Smooth muscle cell (in vitro differentiated cells): ENCODE measurements at regions not wholly inside any gene's neighbourhood (a gene's known extent, or its start where the extent isn't known, plus 50 kb on each side); places are given as distances from the start of the nearest gene placed in this dataset.

Experiments
- DNase-seq: peaks from one replicate; lab custom pipeline; 2025; ENCODE audit not compliant: unreplicated experiment; lab: John Stamatoyannopoulos, UW
- H2AFZ ChIP-seq: fragments of 200-600 bp; sonication (generic); 2 replicates; pipeline ENCODE4 v1.6.0; 2016; ENCODE audit warnings: antibody characterized with exemption, low read depth, mild to moderate bottlenecking
- H3F3A ChIP-seq: fragments of 200-600 bp; sonication (generic); 2 replicates; pipeline ENCODE4 v1.6.0; 2017; ENCODE audit warnings: antibody characterized with exemption, low read depth
- H3K27ac ChIP-seq: fragments of 200-600 bp; sonication (generic); 2 replicates; pipeline ENCODE4 v1.5.1; 2016; ENCODE audit warnings: low read depth, mild to moderate bottlenecking
- H3K27me3 ChIP-seq: fragments of 200-600 bp; sonication (generic); 2 replicates; pipeline ENCODE4 v1.6.1; 2016; ENCODE audit warnings: low read depth, mild to moderate bottlenecking
- H3K36me3 ChIP-seq: fragments of 200-600 bp; sonication (generic); 2 replicates; pipeline ENCODE4 v1.5.1; 2016; ENCODE audit warnings: low read depth
- H3K4me1 ChIP-seq: fragments of 200-600 bp; sonication (generic); 2 replicates; pipeline ENCODE4 v1.5.1; 2016; ENCODE audit warnings: low read depth
- H3K4me2 ChIP-seq: fragments of 200-600 bp; sonication (generic); 2 replicates; pipeline ENCODE4 v1.6.0; 2016; ENCODE audit warnings: mild to moderate bottlenecking
- H3K4me3 ChIP-seq: fragments of 200-600 bp; sonication (generic); 2 replicates; pipeline ENCODE4 v1.5.1; 2016; ENCODE audit warnings: mild to moderate bottlenecking
- H3K79me2 ChIP-seq: fragments of 200-600 bp; sonication (generic); 2 replicates; pipeline ENCODE4 v1.6.0; 2016; ENCODE audit warnings: low read depth, mild to moderate bottlenecking
- H3K9ac ChIP-seq: fragments of 200-600 bp; sonication (generic); 2 replicates; pipeline ENCODE4 v1.6.0; 2016; ENCODE audit warnings: low read depth
- H3K9me3 ChIP-seq: fragments of 200-600 bp; sonication (generic); replicated peaks from 2 replicates; pipeline ENCODE4 v1.5.1; 2016; ENCODE audit warnings: low read depth
- H4K20me1 ChIP-seq: fragments of 200-600 bp; sonication (generic); 2 replicates; pipeline ENCODE4 v1.6.0; 2016; ENCODE audit warnings: low read depth
- CTCF ChIP-seq: fragments of 200-600 bp; sonication (generic); IDR thresholded peaks from 2 replicates; pipeline ENCODE4 v1.5.1; 2017; ENCODE audit warnings: borderline replicate concordance, mild to moderate bottlenecking, antibody characterized with exemption; ENCODE audit not compliant: insufficient read depth, poor library complexity, severe bottlenecking
- WGBS: methylation state at CpG from one replicate; pipeline ENCODE4 v1.1.7; 2016; ENCODE audit warnings: low lambda C conversion rate; 5-methylcytosine and 5-hydroxymethylcytosine counted together

- 81% methylated on average over 4 of the region's 4 CpGs for WGBS
- no peak overlapping the region for H3K4me3 ChIP-seq
- H3K9ac ChIP-seq: no peak overlapping the region
- H3K4me1 ChIP-seq: no peaks in the 10 kb centered on the region
- no peak overlapping the region for H2AFZ ChIP-seq
- no peaks in the 10 kb centered on the region for H3K79me2 ChIP-seq
- DNase-seq: no peak
- no peak overlapping the region for H3K27ac ChIP-seq
- no peaks in the 10 kb centered on the region for H4K20me1 ChIP-seq
- no peaks in the 10 kb centered on the region for H3F3A ChIP-seq
- H3K9me3 ChIP-seq: no peaks in the 10 kb centered on the region
- H3K4me2 ChIP-seq: no peak overlapping the region
- no peaks in the 10 kb centered on the region for H3K36me3 ChIP-seq
- no peaks in the 10 kb centered on the region for H3K27me3 ChIP-seq
- TF ChIP-seq CTCF: no peak
Observed at GRCh38 chr3:76841747-76842146, 198.2 kb upstream of the ROBO2 start.

- Histone ChIP-seq H3K9ac (no peak overlapping the region), H3K4me2 (no peak overlapping the region), H4K20me1 (no peaks in the 10 kb centered on the region), H3K27me3 (no peaks in the 10 kb centered on the region), H2AFZ (no peak overlapping the region), H3F3A (no peaks in the 10 kb centered on the region), H3K4me1 (no peaks in the 10 kb centered on the region), H3K36me3 (no peaks in the 10 kb centered on the region), H3K9me3 (no peaks in the 10 kb centered on the region), H3K27ac (no peak overlapping the region), H3K4me3 (no peak overlapping the region), H3K79me2 (no peaks in the 10 kb centered on the region)
- no peak for DNase-seq
- WGBS: 86% methylated on average over 1 of the region's 1 CpG
- TF ChIP-seq CTCF: no peak
Observed at GRCh38 chr3:76842216-76842615, 197.7 kb upstream of the ROBO2 start.

DNA sequence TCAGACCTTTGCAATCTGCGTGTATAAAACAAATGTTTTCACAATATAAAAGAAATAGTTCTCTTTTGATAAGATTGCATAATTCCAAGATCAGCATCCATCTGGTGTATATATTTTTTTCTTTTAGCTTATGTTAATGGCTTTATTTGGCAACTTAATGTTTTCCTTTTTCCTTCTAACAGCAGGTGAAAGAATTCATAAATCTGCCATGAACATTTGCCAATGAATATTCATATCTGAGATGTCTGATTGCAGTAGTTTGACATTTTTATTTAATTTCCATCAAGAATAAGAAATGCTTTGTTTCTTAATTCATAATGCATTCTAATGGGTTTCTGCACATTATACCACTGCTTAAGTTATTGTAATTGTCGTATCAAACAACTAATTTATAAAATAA lies 184.4 kb upstream of the ROBO2 start:
- no peak for TF ChIP-seq CTCF
- 96% methylated on average over 2 of the region's 2 CpGs for WGBS
- H3K36me3 ChIP-seq: no peaks in the 10 kb centered on the region
- no peak for DNase-seq
- no peaks in the 10 kb centered on the region for H4K20me1 ChIP-seq
- H2AFZ ChIP-seq: no peak overlapping the region
- H3K9me3 ChIP-seq: no peaks in the 10 kb centered on the region
- H3K9ac ChIP-seq: no peak overlapping the region
- H3K4me1 ChIP-seq: no peaks in the 10 kb centered on the region
- H3K27me3 ChIP-seq: no peaks in the 10 kb centered on the region
- no peaks in the 10 kb centered on the region for H3K79me2 ChIP-seq
- no peak overlapping the region for H3K4me3 ChIP-seq
- H3K4me2 ChIP-seq: no peak overlapping the region
- no peaks in the 10 kb centered on the region for H3F3A ChIP-seq
- no peak overlapping the region for H3K27ac ChIP-seq

GRCh38 chr3:76859596-76859995 lies 180.3 kb upstream of the ROBO2 start:
- Histone ChIP-seq H3K79me2 (no peaks in the 10 kb centered on the region), H3K4me1 (no peaks in the 10 kb centered on the region), H3K4me3 (no peak overlapping the region), H3K27me3 (no peaks in the 10 kb centered on the region), H3K9ac (no peak overlapping the region), H2AFZ (no peak overlapping the region), H3F3A (no peaks in the 10 kb centered on the region), H3K4me2 (no peak overlapping the region), H3K9me3 (no peaks in the 10 kb centered on the region), H3K27ac (no peak overlapping the region), H3K36me3 (no peaks in the 10 kb centered on the region), H4K20me1 (no peaks in the 10 kb centered on the region)
- DNase-seq: no peak
- no peak for TF ChIP-seq CTCF
- 73% methylated on average over 3 of the region's 3 CpGs for WGBS
